T-helper 2 cell (primary cell): ENCODE measurements at regions not wholly inside any gene's neighbourhood (a gene's known extent, or its start where the extent isn't known, plus 50 kb on each side); places are given as distances from the start of the nearest gene placed in this dataset.
"Not testable (repeated sequence)": the region's sequence is repeated elsewhere in the genome, so short reads cannot be mapped to it uniquely, and the experiment has no call there.

Experiments used
- DNase-seq, 5 experiments: peaks; one replicate each; pipeline versions ENCODE4 v3.0.0 to v3.0.0-alpha.2; 2012 to 2022

DNA sequence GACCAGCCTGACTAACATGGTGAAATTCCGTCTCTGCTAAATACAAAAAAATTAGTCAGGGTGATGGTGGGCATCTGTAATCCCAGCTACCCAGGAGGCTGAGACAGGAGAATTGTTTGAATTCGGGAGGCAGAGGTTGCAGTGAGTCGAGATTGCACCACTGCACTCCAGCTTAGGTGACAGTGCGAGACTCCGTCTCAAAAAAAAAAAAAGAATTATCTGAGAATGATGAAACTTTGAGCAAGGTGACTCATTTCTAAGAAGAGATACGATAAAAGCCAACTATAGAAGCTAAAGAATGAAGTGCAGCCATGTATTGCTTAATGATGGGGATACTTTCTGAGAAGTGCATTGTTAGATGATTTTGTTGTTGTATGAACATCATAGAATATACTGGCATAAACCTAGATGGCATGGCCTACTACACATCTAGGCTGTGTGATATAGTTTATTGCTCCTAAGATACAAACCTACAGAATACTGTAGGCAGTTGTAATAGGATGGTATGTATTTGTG, 64.7 kb downstream of the SNRPE start:
- DNase-seq, result peak in 1 of 5 experiments; percentile 21

- peak in 1 of 5 experiments; percentile 82 for DNase-seq
Observed at GRCh38 chr1:203929741-203930309, 68.4 kb downstream of the SNRPE start.

- no peak for DNase-seq
Observed at GRCh38 chr1:203930342-203930741, 68.9 kb downstream of the SNRPE start.

DNA sequence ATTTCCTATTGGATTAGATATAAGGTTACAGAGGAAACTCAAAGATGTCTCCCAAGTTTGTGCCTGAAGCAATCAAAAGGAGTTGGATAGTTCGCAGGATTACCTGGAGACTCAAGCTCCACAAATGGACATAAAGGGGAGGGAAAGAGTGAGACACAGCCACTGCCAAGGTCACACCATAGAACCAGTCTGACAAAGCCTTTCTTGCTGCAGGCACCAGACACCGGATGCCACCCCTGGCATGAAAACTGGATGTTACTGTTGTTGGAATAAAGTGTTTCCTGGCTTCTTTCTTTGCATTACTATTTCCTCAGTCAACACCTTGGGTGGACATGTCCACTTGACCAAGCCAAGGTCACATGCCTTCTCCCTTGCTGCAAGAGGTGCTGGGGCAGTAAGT, 70.6 kb downstream of the SNRPE start:
- no peak for DNase-seq

GRCh38 chr1:203932556-203932955, 71.2 kb downstream of the SNRPE start:
- peak in 1 of 5 experiments; percentile 72 for DNase-seq

DNA sequence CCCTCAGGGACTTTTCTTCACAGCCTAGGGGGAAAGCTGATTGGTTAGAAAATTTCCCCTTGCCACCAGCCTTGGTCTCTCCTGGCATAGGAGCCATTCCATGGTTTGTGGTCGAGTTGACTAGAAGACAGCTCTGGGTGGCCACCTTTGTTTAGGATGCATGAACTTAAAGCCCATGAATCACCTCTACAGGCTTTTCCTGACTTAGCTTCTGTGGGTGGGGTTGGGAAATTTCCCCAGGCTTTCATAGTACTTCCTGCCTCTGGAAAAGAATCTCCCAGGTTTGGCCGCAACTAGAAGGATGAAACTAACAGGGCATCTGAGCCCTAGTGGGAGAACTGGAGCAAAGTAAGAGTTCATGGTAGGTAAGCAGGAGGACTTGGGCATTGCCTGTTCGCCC, 72.6 kb downstream of the SNRPE start:
- no peak for DNase-seq

- DNase-seq, result no peak
Observed at GRCh38 chr1:203934651-203935050, 73.3 kb downstream of the SNRPE start.

GRCh38 chr1:203935321-203935720, 73.9 kb downstream of the SNRPE start:
- peak in 1 of 5 experiments; percentile 32 for DNase-seq

DNA sequence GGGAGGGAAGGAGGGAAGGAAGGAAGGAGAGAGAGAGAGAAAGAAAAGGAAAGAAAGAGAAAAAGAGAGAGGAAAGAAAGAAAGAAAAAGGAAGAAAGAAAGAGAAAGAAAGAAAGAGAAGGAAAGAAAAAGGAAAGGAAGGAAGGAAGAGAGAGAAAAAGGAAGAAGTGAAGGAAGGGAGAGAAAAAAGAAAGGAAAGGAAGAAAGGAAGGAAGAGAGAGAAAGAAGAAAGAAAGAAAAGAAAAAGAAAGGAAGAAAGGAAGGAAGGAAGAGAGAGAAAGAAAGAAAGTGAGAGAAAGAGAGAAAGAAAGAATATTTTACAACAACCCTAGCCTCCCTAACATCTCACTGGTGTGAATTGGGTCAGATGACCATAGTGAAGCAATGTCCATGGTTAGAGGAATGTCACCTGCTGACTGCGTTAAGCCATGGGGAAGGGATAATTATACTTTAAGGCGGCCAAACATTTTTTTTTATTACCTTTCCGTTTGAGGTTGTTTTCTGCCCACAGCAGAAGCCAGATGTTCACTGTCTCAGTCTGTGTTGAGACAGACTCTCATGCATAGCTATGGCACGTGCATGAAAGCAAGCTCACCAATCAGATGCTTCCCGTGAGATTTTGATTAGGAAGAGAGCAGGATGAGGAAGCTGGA, 76.4 kb downstream of the SNRPE start:
- no peak for DNase-seq

GRCh38 chr1:203944651-203945404, 83.4 kb downstream of the SNRPE start:
- DNase-seq, result no peak

DNA sequence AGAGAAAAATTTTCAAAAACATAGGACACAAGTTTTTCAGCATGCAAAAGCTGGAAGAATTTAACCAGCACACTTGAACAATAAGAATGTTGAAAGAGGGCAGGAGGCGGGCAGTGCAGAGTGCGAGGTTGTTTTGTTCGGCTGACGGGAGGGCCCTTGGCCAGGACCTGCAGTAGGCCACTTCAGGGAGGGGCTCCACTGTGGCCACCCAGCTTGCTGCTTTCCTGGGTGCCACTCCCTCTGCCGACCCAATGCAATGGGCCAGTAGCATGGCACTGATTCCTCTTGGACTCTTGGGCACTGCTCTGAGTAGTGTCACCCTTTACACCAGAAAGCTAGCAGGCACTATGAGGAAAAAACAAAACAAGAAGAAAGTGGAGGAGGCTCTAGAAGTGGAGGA, 92.9 kb downstream of the SNRPE start:
- no peak for DNase-seq

DNA sequence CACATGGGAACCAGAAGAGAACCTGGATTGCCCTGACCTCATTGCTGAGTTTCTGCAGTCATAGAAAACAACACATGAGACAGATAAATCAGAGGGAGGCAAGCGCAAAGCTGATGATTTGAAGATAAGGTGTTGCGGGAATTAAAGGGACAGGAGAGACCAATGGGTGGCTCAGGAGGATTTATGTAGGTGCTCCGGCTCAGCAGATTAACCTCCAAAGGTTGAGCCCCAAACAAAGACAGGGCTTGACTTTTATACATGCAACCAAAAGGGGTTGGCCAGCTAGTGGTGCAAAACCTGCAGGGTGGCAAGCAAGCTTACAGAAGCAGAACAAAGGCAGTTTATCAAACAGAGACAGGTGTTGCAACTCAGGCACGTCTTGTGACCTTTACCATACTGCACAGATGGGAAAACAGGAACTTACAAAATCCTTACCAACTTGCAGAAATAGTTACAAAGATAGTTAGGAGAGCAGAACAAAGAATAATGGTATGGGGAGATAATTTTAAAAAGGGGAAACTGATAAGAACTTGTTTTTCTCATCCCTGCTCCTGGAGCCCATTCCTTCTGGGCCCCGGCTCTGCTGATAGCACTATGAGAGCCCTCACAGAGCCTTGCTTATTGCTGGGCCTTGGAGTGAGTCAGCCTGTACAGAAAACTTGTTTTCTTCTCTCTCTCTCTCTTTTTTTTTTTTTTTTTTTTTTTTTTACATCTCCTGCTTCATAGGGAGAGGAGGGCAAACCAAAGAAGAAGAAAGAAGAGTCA, 93.6 kb downstream of the SNRPE start:
- DNase-seq, result no peak

DNA sequence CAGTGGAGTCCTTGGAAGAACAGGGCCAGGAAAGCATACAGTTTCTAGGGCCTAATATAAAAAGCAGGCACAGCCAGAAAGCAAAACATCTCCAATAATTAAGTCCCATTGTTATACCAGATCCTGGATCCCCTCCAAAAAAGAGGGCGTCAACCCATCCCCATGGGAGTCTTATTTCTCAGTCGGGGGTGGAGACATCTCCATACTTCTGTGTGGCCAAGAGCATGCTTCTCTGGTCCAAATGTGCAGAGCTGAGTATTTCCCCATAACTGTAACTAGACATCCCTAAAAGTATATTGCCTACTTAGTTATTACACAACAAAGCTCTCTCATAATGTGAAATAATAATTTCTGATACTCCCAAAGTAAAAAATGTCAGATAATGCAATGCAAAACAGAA, 104.2 kb upstream of the SOX13 start:
- no peak for DNase-seq

DNA sequence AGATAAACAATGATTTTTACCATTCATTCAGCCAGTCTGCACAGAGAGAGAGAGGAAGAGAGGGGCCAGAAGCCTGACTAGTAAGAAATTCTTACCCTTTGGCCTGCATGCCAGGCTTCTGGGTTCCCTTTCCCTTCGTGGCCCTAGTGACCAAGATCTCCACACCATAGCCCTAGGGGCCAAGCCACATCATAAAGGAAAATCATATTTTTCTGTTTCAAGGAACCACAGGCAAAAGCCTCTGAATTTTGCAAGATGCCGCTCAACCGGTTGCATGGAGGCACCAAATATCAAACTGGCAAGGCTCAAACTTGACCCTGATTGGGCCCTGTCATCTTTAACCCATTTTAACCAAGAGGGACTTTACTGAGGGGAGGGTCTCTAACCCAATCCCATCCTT, 103.1 kb upstream of the SOX13 start:
- no peak for DNase-seq

- no peak for DNase-seq
Observed at GRCh38 chr1:203985044-203985443, 87.9 kb upstream of the SOX13 start.

GRCh38 chr1:203985676-203986075, 87.2 kb upstream of the SOX13 start:
- no peak for DNase-seq

- no peak for DNase-seq
Observed at GRCh38 chr1:203986887-203987461, 85.9 kb upstream of the SOX13 start.

GRCh38 chr1:203990118-203990517, 82.8 kb upstream of the SOX13 start:
- no peak for DNase-seq

DNA sequence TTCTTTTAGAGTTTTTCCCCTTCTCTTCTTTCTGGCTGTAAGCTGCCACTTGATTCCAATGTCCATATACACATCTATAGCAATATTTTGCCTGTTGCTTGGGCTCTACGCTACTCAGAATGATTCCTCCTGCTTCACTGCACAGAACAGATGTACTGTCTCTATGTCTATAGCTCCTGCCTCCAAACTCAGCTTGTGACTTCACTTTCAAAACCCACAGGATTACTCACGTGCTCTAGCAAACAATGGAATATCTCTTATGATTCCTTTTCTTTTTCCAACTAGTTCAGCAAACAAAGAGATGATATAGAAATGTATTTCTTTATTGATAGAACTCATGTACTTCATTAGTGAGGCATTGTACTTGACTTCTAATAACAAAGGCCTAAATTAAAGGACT, 80.5 kb upstream of the SOX13 start:
- no peak for DNase-seq

DNA sequence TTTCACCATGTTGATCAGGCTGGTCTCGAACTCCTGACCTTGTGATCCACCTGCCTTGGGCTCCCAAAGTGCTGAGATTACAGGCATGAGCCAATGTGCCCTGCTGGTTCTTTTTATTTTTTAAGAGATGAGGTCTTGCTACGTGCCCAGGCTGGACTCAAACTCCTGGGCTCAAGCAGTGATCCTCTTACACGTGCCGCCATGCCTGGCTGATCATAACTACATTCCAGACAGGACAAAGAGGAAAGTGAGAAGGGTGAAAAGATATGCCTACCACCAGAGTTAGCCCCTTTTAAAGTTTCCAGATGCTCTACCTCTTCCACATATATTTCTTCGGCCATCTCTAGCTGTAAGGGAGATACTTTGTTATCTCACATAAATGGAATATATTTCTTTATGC, 79.7 kb upstream of the SOX13 start:
- DNase-seq, result no peak

GRCh38 chr1:203995228-203995627, 77.7 kb upstream of the SOX13 start:
- no peak for DNase-seq

DNA sequence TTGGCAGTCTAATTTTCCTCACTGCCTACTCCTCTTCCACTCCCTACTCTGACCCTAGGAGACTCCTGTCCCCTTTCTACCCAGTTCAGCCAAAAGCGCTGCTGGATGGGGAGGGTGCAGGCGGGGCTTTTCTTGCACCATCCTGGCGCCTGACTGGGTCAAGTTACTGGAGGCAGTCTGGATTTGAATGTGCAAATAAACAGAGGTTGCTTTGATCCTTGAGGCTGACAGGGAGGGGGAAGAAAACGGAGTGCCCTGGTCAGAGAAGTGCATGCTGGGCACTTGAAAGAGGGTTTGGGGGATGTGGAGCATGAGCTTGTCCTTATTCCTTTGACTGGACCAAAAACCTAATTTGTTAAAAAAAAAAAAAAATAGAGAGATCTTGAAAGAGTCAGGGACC, 76.8 kb upstream of the SOX13 start:
- DNase-seq, result no peak

DNA sequence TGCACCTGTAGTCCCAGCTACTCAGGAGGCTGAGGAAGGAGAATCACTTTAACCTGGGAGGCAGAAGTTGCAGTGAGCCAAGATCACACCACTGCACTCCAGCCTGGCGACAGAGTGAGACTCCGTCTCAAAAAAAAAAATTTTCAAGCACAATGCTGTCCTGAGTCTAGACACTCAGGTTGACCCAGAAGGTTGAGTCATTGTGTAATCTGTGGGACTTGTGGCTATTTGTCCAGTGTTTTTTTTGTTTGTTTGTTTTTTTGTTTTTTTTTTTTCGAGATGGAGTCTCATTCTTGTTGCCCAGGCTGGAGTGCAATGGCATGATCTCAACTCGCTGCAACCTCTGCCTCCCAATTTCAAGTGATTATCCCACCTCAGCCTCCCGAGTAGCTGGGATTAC, 74.3 kb upstream of the SOX13 start:
- not testable (repeated sequence) for DNase-seq
